DMS53 treated with DMSO at 0.1 percent for 48 hours (cell line): ENCODE measurements at regions not wholly inside any gene's neighbourhood (a gene's known extent, or its start where the extent isn't known, plus 50 kb on each side); places are given as distances from the start of the nearest gene placed in this dataset.

Source experiments
- DNase-seq: peaks from one replicate; lab custom pipeline; 2025; ENCODE audit not compliant: unreplicated experiment; lab: John Stamatoyannopoulos, UW

GRCh38 chr15:31472636-31473384, 146.2 kb downstream of the KLF13 start:
- no peak for DNase-seq

- no peak for DNase-seq
These were observed 146.9 kb downstream of the KLF13 start for GRCh38 chr15:31473385-31474058.

DNA sequence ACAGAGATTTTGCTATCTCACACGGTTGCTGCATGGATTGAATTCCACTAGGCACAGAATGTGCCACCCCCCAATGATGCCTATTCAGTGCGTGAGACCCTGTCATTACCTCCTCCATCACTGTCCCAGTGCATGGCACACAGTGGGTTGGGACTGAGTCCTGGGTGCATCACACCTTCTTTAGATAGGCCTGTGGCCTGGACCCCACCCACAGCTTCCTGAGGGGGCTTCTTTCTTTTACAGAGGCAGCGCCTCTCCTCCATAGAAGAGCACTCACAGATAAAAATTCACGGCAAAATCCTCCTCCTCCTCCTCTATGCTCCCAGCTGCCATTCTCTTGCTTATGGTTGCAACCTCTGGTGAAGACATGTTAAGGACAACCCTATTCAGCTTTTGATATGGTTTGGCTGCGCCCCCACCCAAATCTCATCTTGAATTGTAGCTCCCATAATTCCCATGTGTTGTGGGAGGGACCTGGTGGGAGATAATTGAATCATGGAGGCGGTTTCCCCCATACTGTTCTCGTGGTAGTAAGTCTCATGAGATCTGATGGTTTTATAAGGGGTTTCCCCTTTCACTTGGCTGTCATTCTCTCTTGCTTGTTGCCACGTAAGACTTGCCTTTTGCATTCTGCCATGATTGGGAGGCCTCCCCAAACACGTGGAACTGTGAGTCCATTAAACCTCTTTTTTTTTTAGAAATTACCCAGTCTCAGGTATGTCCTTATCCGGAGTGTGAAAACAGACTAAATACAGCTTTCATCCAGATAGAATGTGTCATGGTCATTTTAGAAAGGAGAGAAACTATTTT, 147.6 kb downstream of the KLF13 start:
- DNase-seq = no peak

- DNase-seq = no peak
These were observed 149.7 kb downstream of the KLF13 start for GRCh38 chr15:31476236-31476810.

DNA sequence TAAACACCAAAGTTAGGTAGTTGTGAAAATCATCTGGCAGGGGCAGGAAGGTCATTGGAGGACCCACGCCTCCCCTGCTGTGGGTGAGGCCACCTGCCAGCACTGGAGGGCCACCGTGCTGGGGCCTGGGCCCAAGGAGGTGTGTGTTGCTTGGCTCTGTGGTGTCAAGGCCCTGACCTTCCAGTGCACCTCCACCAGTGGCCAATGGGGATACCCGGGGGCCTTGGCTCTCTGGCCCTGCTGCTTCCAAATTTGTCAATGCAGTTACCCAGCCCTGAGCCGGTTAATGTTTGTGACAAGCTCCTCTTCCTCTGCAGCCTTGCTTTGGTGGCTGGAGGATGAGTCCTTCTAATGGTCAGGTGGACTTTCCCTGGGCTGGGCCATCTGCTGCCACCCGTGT, 150.2 kb downstream of the KLF13 start:
- no peak for DNase-seq

DNA sequence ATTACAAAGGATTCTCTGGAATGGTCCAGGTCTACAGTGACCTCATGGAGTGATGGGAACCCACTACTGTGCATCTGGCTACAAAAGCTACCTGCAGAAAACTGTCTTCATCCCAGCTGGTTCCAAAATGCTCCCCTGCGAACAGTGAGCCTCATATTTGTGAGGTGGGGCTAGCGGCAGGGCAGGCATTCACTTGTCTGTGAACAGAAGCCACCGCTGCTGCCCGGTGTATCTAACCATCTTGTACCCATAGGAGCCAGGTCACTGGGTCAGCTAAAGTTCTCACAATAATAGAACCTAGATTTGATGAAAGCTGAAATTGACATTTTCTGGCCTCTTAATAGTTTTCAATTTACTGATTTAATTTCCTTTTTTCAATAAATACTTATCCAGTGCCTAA, 150.7 kb downstream of the KLF13 start:
- DNase-seq = no peak

GRCh38 chr15:31477851-31478701, 151.4 kb downstream of the KLF13 start:
- DNase-seq = no peak

DNA sequence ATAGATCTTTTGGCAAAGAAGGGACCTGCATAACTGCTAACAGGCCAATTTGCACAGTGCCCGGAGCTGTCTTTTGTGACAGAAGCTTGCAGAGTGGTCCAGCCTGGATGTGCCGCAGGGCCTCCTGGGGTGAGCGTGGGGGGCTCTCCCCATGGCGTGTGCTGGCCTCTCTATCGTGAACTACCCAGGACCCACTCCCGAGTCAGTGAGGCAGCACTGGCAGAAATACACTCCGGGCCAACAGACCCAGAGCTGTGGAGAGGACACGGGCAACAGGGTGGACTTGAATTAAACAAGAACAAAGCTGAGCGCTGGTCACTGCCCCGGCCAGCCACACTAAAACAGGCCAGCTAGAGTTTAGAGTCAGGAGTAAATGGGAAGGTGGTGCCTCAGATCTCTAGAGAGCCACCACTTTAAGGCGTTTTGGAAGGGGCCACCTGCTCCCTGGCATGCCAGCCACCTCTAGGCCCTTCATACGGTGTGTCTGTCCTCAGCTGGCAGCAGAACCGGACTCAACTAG, 152.1 kb downstream of the KLF13 start:
- DNase-seq = no peak

DNA sequence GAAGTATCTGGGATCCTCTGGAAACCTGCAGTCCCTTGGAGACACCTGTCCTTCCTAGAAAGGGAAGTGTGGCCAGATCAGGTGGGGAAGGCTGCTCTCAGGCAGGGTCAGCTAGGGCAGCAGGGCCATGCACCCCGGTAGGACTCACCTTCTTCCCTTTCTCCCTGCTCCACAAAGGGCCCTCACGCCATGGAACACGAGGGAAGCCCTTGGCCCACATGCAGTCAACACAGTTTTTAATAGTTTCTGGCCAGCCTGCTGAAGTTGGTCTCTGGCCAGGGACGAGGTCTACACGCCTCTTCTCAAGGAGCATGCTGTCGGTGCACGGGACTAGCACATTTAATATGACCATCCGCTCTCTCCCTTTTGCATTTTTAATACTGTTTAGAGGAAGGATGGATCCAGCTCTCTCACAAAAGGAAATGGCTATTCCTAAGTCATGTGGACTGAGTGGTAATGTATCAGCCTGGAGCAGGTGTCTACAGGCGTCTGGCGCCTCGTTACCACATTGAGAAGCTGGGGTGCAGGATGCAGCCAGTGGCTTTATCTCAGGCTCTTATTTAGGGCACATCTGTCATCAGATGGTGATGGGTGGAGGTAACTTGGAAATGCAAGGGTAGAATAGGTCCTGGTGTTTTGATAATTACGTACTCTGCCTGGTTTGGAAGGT, 153.9 kb downstream of the KLF13 start:
- DNase-seq = no peak

DNA sequence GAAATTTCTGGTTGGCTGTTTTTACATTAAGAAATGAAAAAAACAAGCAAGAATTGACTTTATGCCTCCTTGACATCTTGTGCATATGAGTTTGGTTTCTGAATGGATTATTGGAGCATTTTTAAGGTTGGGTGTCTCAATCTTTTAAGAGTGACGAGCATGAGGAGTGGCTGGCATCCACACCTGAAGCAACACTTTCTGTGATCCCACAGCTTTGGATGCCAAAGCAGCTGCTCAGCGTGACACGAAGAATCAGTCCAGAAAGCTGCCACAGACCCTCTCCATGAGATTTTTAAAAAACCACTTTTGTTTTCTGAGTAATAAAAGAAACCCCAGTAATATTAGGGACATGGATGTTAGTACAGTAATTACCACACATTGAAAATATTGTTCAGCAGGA, 154.5 kb downstream of the KLF13 start:
- DNase-seq = no peak

DNA sequence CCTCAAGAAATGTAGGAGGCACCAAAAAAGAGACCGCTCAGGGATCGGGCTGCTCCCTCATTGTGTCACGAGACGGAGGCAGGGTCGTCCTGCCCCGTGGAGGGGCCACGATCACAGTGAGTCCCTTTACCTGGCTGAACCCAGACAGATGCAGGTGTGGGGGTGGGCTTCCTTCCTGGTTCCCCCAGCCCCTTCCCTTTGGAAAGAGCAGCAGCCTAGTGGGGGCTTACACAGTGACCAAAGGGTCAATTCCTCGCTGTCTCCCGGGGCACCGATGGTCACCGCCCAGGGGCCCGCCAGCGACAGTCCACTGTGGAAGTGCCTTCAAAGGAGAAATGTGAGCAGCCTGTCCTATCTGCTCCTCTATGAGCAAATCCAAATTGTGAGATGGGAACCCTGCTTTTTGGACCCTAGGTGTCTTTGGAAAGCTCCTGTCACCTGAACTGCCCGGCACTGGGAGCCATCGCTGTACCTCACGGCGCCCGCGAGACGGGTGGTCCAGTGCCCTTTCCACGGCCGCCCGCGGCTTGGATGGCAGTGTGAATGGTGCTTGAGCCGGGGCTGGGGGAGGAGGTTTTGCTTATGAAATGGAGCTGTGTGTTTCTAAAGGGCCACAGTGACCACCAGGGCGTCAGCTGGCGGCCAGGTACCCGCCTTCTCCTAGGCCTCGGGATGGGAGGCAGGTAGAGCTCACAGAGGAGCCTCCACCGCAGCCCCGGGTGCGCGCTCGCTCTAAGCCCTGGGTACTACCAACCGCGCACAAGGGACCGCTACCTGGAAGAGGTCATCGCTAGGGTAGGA, 155.7 kb downstream of the KLF13 start:
- no peak for DNase-seq

GRCh38 chr15:31483053-31483985, 156.7 kb downstream of the KLF13 start:
- DNase-seq = no peak

DNA sequence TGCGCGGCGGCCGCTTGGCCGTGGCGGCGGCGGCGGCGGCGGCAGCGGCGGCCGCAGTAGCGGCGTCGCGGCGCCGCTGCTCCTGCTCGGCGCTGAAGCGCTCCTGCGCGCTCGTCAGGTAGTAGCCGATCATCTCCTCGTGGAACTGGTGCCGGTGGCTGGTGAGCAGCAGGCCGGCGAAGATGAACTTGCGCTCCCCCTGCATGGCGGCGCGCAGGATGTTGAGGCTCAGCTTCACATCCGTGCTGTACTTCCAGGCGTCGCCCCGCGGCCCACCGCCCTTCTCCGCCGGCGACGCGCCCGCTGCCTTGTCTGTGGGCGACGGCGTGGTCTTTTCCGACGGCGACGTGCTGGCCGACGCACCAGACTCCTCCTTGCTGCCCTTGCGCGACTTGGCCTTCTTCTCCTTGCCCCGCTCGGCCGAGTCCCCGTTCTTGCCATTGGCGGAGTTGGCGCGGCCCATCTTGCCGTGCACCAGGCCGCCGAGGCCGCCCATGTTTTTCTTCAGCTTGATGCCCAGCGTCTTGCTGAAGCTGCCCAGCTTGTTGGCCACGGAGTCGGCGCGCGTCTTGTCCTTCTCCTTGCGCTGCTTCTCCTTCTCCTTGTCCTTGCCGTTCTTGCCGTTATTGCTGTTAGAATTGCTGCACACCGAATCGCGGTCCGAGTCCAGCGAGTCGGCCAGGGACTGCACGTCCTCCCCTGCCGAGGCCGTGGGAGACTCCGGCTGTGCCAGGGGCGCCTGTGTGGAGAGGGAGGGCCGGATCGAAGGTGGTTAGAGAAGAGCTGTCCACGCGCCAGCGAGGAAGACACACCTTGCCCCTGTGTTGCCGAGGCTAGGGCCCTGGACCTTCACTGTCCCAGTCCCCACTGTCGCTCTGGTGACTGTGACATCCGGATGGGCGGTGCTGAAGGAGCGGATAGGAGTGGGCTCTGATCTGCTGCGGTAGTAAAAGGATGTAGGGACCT, 157.6 kb downstream of the KLF13 start:
- DNase-seq = no peak

DNA sequence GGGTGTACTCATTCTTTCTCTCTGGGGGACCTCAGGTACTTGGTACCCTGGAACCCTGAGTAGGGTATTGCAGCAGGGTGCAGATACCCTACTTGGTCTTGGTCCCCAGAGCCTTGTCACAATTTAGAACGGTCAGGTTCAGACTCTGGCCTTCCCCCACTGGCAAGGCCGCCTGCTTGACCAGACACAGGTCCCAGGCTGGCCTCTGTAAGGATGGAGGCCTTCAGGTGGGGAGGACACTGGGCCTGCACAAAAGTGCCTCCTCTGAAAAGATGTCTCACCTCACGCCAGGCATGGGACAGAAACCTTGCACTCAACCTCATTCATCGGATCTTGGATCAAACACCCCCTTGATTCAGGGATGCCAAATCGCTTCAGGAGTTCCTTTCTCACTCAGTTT, 158.4 kb downstream of the KLF13 start:
- no peak for DNase-seq

GRCh38 chr15:31485431-31485830, 158.8 kb downstream of the KLF13 start:
- DNase-seq = no peak

DNA sequence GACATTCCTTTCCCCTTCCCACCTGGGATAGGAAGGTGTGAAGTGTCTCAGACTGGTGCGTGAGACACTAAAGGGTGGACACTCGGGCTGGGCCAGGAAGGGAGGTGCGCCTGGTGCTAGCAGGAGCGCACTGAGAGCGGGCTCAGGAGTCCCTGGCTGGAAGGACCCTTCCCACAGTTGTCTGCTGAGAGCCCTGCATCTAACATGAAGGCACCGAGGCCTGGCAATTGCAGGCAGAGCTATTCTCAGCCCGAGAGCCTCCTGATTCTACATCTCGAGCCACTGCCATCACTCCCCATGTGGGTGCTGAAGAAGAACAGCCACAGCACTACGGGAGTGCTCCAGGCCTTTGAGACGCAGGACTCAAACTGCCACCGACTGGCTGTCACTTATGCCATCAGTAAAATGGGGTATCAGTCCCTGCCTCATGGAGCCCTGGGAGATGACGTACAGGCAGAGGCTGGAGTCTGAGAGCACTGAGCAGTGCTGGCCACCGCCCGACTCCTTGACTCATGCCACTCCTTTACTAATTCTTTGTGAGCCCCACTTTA, 159.4 kb downstream of the KLF13 start:
- DNase-seq = no peak

DNA sequence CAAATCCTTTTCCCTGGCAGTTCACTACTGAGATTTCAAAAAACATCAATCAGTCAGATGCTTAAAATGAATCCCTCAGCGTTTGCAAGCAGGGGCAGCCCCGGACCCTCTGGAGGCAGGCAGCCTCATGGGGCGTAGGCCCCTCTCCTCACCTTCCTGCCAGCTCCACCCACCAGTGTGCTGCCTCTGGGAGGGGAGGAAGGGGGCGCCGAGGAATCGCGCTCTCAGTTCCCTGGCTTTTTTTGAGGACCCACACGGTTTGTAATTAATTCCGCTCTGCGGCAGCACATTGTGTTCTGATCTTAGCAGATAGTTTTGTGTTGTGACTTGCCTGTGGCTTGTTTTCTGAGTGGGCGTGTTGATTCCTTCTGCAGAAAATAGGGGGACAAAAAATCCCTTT, 159.9 kb downstream of the KLF13 start:
- DNase-seq = no peak
